ENCODE measurements at regions not wholly inside any gene's neighbourhood (a gene's known extent, or its start where the extent isn't known, plus 50 kb on each side); places are given as distances from the start of the nearest gene placed in this dataset.

- TF ChIP-seq CTCF (IDR thresholded peaks at IDR 0.05) = no peak
- Histone ChIP-seq H3K4me3 (no peak overlapping the region), H3K27ac (peak overlapping the region; percentile 5 to 56)
- DNase-seq (ENCODE audit: low spot score) = no peak
Measured at GRCh38 chr4:38281371-38282071, 321.3 kb downstream of the PTTG2 start.

- H3K4me3 ChIP-seq = no peak overlapping the region
- H3K27ac ChIP-seq = no peak overlapping the region
- DNase-seq (ENCODE audit: low spot score) = no peak
- TF ChIP-seq CTCF (IDR thresholded peaks at IDR 0.05) = no peak
Measured at GRCh38 chr4:38283724-38284123, 323.5 kb downstream of the PTTG2 start.

GRCh38 chr4:38284294-38285030 is 324.3 kb downstream of the PTTG2 start:
- TF ChIP-seq CTCF (IDR thresholded peaks at IDR 0.05) = no peak
- Histone ChIP-seq H3K27ac (no peak overlapping the region), H3K4me3 (no peak overlapping the region)
- DNase-seq (ENCODE audit: low spot score) = no peak

GRCh38 chr4:38287101-38287851 is 327.1 kb downstream of the PTTG2 start:
- no peak for DNase-seq (ENCODE audit: low spot score)

GRCh38 chr4:38289553-38289952 is 329.4 kb downstream of the PTTG2 start:
- TF ChIP-seq CTCF (IDR thresholded peaks at IDR 0.05) = no peak
- no peak overlapping the region for H3K27ac ChIP-seq

More at GRCh38 chr4:38287101-38287851, 327.1 kb downstream of the PTTG2 start:
- no peak overlapping the region for H3K4me3 ChIP-seq
- TF ChIP-seq CTCF (IDR thresholded peaks at IDR 0.05) = no peak
- no peak overlapping the region for H3K27ac ChIP-seq

GRCh38 chr4:38290366-38290765 is 330.2 kb downstream of the PTTG2 start:
- no peak for TF ChIP-seq CTCF (IDR thresholded peaks at IDR 0.05)
- Histone ChIP-seq H3K27ac (no peak overlapping the region), H3K4me3 (no peak overlapping the region)
- DNase-seq (ENCODE audit: low spot score) = no peak

More at GRCh38 chr4:38289553-38289952, 329.4 kb downstream of the PTTG2 start:
- DNase-seq (ENCODE audit: low spot score) = no peak
- H3K4me3 ChIP-seq = no peak overlapping the region

All from coronary artery (tissue), 2 donors.